ENCODE measurements at regions not wholly inside any gene's neighbourhood (a gene's known extent, or its start where the extent isn't known, plus 50 kb on each side); places are given as distances from the start of the nearest gene placed in this dataset.

DNA sequence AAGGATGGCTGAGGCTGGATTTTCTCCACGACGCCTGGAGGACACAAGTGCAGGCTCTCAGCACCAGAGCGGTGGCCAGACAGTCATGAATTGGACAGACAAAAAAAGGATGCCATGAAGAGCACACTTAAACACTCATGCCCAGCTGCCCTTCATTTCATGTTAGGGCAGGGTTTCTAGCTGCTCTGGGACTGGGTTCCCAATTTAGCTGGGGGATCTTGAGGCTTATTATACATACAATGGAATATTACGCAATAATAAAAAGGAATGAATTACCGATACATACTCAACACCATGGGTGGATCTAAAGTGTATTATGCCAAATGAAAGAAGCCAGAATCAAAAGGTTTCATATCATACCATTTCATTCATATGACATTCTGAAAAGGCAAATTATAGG lies 512.1 kb upstream of the LRRC4C start:
- no peak for DNase-seq (ENCODE audit: low read depth)

DNA sequence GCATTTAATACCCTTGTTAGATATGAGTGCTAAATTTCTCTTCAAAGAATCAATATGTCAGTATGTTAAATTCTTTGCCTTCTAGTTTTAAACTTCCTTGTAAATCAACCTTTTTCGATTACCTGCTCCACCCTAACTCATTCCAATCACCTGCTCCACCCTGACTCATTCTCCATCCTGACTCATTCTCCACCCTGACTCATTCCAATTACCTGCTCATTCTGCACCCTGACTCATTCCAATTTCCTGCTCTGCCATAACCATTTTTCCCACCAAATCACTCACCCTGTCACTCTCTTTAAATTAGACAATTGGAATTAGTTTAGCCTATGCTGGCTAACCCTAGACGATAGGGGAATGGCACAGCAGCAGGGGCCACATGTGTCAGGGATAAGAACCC lies 519.5 kb upstream of the LRRC4C start:
- DNase-seq (ENCODE audit: low read depth), result no peak

DNA sequence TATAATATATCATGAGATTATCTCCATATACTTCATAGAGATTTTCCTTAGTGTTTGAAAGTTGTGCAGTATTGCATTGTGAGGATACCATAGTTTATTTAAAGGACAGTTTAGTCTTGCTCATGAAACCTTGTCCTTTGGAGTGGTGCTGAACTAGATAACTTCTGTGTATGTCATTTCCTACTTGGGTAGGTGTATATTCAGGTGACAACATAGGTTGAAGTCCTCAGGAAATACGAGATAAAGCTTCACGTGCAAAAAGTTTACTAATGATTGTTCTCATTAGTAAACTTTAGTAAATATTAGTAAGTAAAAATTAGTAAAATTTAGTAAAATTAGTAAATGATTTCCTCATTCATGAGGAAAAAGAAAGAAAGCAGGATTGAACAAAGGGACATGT lies 521.3 kb upstream of the LRRC4C start:
- no peak for DNase-seq (ENCODE audit: low read depth)

DNA sequence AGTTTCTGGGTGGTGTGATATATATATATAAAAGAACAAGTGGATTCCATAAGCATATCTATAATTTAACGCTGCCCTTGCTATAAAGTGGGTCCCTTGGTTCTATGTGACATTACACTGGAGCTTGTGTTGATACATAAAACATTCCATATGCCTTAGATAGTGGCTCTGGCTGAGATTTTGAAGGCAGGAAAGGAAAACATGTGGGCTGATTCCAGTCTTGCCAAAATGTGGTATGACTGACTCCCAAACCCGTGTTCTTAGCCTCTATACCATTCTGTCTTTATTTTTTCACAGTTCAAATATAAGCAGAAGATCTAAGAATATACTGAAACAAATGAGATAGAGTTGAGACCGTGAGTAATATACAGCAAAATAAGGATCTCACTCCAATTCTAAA lies 522.8 kb upstream of the LRRC4C start:
- DNase-seq (ENCODE audit: low read depth), result no peak

DNA sequence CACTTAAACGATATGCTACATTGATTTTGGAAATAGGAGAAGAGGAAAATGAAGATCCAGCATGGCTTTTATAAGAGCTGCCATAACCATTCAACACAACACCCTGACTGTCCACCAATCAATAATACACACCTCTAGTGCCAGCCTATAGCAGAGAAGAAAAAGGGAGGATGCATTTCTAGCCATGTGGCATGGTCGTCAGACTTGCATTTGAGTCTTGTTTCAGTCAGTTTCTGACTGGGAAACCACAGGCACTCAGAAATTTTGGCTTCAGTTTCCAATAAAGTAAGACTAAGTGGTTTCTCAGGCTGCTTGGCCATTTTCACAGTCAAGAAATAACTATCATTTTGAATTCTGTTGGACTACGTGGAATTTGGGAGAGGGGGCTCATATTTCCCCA lies 523.5 kb upstream of the LRRC4C start:
- no peak for DNase-seq (ENCODE audit: low read depth)

DNA sequence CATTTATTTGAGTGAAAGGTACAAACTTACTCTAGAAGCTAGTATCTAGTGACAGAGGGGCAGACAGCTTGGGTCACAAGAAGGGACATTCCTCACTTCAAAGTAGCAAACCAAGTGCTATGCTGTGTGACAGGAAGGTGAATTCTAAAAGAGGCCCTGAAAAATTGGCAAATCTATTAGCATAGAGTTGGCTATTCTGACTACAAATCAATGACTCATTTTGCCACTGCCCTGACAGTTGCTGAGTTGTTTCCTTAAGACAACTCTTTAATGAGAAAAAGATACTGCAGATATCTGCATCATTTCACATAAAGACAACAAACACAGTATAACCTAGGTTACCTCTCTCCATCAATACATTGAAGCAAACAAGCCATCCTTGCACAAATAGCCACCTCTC lies 524.0 kb upstream of the LRRC4C start:
- DNase-seq (ENCODE audit: low read depth), result no peak

DNA sequence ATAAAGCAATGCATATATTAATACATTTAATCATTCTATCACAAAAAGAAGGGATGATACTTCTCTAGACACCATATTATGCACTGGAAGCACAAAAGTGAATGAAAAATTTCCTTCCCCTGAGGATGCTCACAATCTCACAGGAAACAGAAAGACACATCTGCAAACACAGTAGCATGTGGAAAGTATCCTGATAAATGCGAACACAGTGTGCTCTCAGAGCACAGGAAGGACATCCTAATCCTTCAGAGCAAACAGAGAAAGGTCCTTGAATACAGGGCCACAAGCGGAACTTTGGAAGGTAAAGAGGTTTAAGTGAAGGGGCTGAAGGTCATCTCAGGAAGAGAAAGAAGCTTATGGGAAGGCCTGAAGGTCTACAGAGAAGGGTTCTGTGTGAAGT lies 524.6 kb upstream of the LRRC4C start:
- DNase-seq (ENCODE audit: low read depth), result no peak

DNA sequence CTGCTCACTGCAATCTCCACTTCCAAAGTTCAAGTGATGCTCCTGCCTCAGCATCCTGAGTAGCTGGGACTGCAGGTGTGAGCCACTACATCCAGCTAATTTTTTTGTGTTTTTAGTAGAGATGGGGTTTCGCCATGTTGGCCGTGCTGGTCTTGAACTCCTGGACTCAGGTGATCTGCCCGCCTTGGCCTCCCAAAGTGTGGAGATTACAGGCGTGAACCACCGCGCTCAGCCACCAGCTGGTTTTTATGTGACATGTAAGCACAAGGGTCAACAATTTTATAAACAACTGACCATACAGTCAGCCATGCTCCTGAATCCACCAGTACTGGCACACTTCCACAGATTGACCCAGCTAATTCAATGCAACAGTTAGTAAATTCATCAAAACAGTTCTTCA lies 526.3 kb upstream of the LRRC4C start:
- DNase-seq (ENCODE audit: low read depth), result no peak

DNA sequence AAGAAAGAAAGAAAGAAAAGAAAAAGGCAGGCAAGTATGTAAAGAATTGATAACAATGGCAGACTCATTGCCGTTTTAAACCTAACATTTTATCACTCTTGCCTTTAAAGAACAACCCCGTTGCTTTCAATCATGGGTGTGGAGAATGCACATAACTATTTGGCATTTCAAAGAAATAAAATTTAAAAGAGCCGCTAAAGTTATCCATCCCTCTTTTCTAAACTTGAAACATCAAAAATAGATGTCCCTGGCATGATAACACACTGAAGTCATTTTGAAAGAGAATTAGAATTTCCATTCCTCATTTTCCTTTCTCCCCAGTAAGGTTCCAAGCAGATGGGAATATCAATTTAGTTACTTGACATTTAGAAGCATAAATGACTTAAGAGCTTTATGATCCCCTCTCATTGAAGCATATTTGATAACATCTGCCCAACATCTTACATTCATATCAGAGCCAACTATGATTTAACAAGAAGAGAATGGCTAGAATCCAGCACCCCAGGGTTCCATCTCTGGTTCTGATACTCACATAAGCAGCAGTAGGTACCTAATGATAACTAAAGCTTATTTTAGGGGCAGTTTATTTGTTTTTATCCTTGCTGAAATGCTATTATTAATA lies 529.6 kb upstream of the LRRC4C start:
- no peak for DNase-seq (ENCODE audit: low read depth)

DNA sequence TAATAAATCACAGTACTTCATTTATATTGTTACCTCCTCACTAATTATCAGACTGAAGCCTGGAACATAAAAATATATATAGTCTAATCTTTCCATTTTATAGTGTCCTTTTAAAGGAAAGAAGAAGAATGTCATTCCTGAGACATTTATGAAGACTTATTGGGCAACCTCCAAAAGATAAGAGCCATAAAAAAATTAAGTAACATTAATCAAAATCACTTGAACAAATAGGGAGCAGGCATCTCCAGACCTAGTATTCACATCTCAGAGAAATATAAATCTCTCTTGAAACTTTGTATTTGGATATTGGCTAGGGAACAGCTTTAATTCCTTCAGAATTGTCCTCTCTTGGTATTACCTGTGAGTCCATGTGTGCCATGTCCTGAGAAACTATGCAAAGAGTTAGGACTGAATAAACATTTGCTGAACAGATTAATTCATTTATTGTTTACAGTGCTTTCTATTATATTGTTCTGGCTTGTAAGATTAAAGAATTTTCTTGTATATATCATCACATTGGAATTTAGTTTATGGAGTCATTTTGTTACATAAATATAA lies 530.5 kb upstream of the LRRC4C start:
- no peak for DNase-seq (ENCODE audit: low read depth)

DNA sequence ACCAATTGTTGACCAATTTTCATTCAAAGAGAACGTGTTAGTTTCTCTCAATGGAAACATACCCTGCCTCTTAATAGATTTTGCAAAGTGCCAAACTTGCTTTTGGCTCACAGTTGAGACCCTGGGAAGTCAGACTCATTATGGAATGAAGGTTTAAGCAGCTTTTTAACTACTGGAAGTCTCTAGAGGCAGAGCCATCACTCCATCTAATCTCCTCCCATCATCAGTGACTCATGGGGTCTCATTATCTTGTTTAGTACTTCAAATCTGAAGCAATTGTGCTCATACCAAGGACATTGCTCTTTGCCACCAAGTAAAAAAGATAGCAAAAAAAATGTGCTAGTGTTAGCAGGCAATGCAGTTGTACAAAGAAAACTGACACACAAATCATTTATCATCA lies 537.1 kb upstream of the LRRC4C start:
- DNase-seq (ENCODE audit: low read depth), result no peak

DNA sequence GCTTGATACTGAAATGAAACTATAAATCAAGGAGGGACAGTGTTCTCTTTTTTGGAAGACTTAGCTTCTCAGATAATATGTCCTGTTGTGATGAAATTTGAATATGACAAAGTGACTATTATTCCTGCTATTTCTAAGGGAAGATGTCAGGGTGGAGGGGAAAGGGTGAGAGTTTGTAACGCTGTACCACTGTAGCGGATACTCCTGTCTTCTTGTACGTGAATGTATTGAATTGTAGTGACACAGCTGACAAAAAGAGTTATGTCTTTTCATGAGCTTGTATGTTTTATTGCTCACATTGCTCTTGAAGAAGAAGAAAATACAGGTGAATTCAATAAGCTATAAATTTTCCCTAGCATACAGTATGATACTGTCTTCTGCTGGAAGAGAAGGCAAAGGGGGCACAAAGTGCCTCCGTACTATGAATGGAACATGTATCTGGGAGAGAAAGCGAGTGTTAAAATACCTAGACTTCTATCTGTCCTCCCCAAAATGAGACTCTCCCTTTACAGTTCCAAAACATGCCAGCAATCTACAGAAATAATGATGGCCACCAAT lies 538.5 kb upstream of the LRRC4C start:
- DNase-seq (ENCODE audit: low read depth), result no peak

DNA sequence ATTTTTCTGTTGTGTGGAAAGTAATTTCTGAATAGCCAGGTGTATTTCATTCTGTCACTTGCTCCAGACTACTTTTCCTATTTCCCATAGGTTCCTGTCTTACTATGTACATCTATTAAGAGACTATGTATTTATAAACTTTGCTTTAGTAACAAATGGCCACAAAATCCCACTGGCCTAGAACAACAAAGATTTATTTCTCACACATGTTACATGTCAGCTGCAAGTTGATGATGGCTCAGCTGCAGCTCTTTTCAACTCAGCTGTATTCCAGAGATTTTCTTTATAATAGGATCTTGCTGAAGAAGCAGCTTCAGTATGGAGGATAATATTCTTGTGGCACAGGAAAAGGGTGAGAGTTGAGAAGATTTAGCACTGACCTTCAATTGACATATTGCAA lies 539.6 kb upstream of the LRRC4C start:
- no peak for DNase-seq (ENCODE audit: low read depth)

DNA sequence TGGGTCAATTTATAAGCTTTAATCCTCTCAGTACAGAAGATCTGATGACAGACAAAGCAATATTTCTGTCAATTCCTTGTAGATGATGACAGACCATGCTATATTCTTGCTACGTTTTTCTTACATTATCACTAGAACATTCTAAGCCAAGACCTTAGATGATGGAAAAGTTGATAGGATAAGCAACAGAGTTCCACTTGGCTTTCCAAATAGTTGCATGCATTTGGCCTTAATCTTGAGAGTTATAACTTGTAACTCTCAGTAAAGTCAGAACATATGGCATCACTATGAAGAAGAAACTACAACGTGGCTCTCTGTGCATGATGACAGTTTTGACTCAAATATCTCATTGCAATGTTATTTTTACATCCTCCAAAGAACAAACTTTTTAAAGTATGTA lies 544.3 kb upstream of the LRRC4C start:
- no peak for DNase-seq (ENCODE audit: low read depth)

DNA sequence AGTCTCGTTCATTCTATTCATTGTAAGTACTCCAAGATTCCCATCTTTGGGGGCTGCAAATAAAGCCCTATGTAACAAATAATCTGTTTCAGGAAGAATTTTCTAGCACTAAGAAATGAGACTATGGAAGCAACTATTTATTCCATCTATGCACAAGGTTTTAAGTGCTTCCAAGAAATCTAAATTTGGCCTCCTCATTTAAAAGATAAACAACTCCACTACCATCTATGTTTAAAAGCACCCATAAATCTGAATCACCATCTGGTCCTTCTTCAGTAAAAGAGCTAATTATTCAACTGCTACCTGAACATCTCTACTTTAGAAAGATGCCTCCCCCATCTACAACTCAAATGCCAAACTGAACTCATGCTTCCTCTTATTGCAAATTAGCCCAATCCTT lies 547.3 kb upstream of the LRRC4C start:
- DNase-seq (ENCODE audit: low read depth), result no peak

DNA sequence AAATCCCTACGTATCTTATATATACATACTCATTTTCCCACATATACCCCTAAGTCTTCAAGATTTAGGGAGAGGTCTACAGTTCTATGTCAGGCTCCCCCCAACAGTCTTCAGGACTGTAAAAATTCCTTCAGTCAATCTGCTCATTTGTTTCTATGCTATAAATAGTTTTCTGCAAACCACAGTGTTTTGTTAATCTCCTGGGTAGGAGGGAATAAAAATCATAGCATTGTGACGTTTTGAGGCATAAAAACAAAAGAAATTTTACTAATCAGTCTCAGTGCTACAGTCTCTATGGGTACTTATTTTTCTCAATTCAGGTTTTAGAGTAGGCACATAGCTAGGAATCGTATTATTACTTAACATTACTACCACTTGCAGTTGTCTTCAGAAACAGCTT lies 552.8 kb upstream of the LRRC4C start:
- no peak for DNase-seq (ENCODE audit: low read depth)

DNA sequence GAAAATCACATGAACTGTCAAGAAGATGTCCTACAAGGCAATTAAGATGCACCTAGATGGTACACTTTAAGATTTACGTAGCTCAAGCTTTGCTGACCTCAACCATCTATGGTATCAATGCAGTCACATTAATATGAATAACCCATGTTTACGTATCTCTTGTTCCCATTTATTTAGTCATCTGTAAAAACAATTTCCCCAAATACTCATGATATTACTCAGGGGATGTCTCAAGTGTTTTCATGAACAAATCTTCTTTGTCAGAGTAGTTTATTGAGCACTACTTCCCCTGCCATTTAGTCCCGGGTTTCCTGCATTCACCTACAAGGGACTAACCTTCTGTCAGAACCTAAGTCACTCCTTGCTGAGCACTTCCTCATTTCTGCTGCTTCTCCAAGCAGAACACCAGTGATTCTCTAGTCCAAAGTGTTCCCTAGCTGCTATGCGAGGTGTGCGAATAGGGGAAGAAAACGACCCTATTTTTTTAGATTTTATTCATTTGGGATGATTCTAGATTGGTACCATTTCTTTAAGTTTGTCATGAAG lies 554.3 kb upstream of the LRRC4C start:
- DNase-seq (ENCODE audit: low read depth), result no peak

DNA sequence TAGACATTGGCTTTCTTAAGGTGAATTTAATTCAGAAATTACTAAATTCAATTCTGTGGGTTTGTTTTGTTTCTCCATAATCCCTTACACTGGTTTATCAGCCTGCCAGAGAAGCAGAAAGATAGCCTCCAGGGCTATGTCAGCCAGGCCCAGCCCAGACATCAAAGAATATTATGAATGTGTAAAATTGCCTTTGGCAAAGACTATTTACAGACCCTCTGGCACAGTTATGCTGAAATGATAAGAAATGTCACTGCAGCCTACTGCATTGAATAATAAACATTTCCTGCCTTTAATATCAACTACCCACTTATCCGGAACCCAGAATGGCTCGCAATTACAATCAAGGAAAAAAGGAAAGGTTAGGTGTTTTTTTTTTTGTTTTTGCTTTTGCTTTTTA lies 562.5 kb upstream of the LRRC4C start:
- no peak for DNase-seq (ENCODE audit: low read depth)

DNA sequence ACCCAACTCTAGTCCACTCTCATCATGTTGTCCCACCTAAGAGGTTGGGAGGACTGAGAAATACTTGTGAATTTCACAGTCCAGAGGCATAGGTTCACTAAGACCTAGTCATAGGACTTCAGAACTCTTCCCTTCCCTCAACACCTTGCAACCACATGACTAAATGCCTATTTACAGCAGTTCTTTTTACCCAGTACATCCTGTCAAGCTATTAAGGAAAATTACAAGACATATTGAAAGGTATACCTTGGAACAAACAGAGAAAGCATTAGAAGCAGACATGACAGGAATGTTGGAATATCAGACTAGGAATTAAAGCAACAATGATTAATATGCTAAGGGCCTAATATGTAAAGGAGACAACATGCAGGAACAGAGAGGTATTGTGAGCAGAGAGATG lies 563.8 kb upstream of the LRRC4C start:
- DNase-seq (ENCODE audit: low read depth), result no peak

DNA sequence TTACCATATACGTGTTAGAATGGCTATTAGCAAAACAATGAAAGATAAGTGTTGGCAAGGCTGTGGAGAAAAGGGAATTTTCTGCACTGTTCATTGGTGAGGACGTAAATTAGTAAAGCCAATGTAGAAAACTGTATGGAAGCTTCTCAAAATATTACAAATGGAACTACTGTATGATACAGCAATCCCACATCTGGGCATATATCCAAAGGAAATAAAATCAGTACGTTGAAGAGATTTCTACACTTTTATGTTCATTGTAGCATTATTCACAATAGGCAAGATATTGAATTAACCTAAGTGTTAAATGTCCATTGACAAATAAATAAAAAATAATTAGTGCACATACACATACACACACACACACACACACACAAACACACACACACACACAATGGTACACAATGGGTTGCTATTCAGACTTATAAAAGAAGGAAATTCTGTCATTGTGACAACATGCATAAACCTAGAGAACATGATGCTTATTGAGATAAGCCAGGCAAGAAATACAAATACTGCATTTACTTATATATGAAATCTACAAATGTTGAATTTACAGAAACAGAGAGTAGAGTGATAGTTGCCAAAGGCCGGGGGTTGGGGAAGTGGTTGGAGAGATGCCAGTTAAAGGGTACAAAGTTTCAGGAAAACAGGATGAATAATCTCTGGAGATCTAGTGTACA lies 565.8 kb upstream of the LRRC4C start:
- no peak for DNase-seq (ENCODE audit: low read depth)

DNA sequence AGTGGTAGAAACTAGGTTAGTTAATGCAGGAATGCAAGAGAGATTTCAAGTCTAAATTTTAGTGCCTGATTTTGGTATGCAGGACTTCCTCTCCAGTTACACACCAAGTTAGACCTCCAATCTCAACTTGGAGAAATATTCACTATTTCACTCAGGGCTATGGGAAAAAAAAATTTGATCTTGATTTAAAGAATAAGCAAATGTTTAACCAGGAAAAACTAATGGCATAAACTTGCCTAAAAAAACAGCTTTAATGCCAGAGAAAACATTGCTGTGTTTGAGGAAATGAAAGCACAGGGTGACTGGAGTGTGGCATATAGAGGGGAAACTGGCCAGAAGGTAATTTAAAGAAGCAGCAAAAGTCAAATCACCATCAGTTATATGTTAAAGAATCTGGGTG lies 575.4 kb upstream of the LRRC4C start:
- no peak for DNase-seq (ENCODE audit: low read depth)

DNA sequence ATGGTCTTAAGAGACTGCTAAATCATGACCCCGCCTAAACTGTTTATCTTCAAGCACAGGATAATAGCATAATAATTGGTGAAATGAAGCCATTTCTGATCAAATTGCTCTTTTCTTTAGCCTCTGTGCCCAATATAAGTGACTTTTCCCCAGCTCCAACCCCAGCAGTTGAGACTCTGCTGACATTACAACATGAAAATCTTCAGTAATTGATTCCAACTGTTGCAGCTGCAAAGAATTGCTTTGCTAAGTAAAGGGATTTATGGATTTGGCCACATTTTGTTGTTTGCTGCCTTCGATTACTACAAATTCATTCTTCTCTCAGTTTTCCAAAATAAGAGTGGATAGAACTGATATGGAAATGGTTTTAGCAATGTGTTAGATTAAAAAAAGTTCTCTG lies 576.7 kb upstream of the LRRC4C start:
- no peak for DNase-seq (ENCODE audit: low read depth)

DNA sequence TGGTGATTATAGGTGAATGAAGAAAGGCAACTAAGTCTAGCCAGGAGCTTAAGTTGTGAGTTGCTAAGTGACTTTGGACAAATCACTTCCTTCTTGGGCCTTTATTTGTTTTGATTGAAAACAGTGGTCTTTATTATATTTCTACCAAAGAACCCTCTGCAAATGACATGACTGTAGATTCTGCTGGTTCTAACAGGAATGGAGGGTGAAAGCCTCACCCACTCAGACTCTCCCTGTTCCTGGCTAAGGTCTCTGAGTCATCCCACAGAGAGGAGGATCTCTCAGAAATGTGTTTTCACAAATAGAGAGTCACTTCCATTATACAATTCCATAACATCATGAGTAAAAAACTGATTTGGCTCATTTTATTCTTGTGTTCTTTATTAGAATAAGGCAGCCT lies 583.9 kb upstream of the LRRC4C start:
- DNase-seq (ENCODE audit: low read depth), result no peak

All from RPMI7951 (cell line).